ENCODE measurements at regions not wholly inside any gene's neighbourhood (a gene's known extent, or its start where the extent isn't known, plus 50 kb on each side); places are given as distances from the start of the nearest gene placed in this dataset.
A peak's percentile ranks its signal among the peaks of the same experiment; 100 is the strongest.

DNA sequence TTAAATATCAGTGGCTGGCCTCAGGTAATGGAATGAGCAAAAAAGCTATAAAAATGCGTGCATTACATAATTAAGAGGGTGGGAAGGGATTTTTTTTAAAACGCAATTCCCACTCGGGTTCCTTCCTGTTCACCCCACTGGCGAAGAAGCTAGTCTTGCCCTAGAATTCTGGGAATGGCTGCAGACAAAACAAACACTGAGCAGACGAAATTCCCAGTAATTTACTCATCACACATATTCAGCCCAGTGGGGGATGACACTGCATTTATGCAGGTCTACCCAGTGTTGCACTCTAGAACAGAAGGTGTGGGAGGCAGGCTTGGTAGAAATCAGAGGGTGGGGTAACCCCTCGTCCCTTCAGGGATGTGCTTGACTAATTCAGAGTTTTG, 2695.0 kb upstream of the DEFB115 start:
- TF ChIP-seq, protein P1, sequence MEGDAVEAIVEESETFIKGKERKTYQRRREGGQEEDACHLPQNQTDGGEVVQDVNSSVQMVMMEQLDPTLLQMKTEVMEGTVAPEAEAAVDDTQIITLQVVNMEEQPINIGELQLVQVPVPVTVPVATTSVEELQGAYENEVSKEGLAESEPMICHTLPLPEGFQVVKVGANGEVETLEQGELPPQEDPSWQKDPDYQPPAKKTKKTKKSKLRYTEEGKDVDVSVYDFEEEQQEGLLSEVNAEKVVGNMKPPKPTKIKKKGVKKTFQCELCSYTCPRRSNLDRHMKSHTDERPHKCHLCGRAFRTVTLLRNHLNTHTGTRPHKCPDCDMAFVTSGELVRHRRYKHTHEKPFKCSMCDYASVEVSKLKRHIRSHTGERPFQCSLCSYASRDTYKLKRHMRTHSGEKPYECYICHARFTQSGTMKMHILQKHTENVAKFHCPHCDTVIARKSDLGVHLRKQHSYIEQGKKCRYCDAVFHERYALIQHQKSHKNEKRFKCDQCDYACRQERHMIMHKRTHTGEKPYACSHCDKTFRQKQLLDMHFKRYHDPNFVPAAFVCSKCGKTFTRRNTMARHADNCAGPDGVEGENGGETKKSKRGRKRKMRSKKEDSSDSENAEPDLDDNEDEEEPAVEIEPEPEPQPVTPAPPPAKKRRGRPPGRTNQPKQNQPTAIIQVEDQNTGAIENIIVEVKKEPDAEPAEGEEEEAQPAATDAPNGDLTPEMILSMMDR (IDR thresholded peaks at IDR 0.05) = no peak

DNA sequence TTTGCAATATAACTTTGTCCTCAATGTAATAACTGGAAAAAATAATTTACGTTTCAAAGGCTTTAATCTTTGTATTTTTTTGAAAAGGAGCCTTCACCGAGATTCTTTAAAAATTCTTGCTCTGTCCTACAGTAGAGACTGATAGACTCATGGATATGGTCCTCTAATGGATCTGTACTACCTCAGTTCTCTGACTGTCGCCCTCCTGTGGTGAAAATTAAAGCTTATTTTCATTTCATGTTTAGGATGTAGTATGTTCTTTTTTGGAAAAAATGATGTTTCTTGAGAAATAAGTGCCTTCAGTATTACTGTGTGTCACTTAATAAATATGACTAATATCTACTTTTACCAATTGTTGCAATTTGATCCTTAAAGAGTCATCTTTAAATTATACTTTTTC, 2681.5 kb upstream of the DEFB115 start:
- TF ChIP-seq, protein P1 (IDR thresholded peaks at IDR 0.05) = peak; percentile 30; the same call in 1 of the 2 replicates

DNA sequence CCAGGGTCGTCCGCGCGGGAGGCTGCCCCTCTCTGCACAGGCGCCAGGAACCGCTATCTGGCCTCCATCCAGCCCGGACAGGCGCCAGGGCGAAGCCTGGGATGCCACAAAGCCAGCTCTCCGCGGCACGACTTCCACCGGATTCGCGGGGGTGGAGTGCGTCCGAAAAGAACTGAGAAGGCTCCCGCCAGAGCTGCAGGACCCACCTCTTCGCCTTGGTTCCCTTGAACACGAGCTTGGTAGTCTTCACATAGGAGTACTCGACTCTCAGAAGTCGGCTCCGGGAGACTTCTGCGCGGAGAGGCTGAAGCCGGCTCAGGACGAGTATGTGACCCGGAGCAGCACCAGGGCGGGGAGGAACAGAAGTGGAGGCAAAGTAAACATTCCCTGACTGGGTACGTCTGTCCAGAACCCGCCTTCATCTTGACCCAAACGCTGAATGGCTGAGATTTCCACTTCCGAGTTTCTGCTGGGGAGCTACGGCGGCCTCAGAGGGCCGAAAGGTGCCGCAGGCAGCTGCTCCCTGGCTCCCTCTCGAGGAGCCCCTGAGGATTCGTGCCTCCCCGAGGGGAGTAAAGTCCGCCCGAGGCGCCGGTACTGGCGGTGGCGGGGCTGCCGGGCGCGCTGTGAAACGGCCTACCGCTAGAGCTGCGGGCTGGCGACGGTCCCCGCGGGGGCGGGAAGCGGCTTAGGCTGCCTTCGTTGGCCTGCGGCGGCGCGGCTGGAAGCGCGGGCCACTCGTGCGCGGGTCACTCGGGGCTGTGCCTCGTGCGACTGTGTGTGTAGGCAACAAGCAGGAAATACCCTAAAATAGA, 2654.9 kb upstream of the DEFB115 start:
- TF ChIP-seq, protein P1 (IDR thresholded peaks at IDR 0.05) = peak; percentile 46

DNA sequence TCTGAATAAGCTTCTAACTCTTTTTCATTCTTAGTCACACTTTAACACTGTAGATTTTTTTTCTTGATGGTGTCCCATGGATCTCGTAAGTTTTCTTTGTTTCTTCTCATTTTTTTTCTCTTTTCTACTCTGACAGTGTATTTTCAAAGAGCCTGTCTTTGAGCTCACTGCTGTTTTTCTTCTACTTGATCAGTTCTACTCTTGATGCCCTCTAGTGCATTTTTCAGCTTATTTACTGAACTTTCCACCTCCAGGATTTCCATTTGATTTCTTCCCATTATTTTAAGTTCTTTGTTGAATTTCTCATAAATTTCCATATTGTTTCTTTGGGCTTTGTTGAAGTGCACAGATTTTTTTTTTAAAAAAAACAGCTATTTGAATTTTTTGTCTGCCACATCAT, 2641.1 kb upstream of the DEFB115 start:
- TF ChIP-seq, protein P1 (IDR thresholded peaks at IDR 0.05) = no peak

Data from LNCAP (cell line).